GM19324 (cell line): ENCODE measurements at regions not wholly inside any gene's neighbourhood (a gene's known extent, or its start where the extent isn't known, plus 50 kb on each side); places are given as distances from the start of the nearest gene placed in this dataset.
"Not testable (repeated sequence)": the region's sequence is repeated elsewhere in the genome, so short reads cannot be mapped to it uniquely, and the experiment has no call there.

Experiments
- ATAC-seq: cut with Tn5 transposase; IDR thresholded peaks from one replicate; pipeline ENCODE4 v1.9.1; 2021; ENCODE audit warnings: mild to moderate bottlenecking, moderate library complexity; ENCODE audit not compliant: unreplicated experiment, low FRiP score

- no peak for ATAC-seq
Observed at GRCh38 chr2:190005513-190005912, 57.0 kb downstream of the MSTN start.

DNA sequence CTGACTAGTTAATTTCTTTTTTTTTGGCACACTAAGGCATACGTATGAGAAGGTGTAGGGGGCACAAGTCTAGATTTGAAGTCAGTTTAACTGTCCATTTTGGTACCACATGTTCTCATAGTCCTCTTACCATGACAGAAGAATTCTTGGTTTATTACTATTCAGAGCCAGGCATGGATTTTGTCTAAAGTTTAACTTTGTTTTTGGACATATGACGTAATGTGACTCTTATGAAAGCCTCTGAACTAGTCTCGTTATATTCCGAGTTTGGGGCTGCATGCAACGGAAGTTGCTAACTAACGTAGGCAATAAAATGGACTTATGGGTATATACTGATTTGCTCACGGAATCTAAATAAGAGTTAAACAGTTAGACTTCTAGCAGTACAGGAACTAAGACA, 62.9 kb downstream of the MSTN start:
- no peak for ATAC-seq

DNA sequence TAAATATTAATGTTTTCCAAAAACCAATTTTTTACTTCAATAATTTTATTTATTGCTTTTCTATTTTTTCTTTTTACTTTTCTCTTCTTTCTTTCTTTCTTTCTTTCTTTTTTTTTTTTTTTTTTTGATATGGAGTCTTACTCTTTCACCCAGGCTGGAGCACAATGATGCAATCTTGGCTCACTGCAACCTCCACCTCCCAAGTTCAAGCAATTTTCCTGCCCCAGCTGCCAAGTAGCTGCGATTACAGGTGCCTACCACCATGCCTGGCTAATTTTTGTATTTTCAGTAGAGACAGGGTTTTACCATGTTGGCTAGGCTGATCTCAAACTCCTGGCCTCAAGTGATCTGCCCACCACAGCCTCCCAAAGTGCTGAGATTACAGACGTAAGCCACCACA, 63.9 kb downstream of the MSTN start:
- ATAC-seq, result not testable (repeated sequence)

DNA sequence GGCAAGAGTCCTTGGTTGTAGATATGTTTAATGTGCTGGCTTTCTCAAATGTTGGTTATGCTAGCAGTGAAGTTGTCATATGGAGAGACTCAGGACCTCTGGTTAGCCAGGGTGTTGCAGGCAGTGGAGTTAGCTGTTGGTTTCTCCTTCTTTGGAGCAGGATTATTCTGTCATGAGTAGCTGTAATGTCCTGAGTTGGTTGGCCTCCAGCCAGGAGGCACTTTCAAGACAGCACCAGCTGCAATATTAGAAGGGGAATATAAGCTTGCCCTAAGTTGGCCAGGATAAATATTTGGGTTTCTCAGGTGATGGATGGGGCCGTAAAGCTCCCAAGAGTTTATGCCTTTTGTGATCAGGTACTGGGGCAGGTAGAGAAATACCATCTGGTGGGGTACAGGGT, 65.5 kb downstream of the MSTN start:
- no peak for ATAC-seq

GRCh38 chr2:189995679-189996078, 66.8 kb downstream of the MSTN start:
- ATAC-seq, result no peak

GRCh38 chr2:189982780-189983394, 79.6 kb downstream of the MSTN start:
- ATAC-seq, result no peak

DNA sequence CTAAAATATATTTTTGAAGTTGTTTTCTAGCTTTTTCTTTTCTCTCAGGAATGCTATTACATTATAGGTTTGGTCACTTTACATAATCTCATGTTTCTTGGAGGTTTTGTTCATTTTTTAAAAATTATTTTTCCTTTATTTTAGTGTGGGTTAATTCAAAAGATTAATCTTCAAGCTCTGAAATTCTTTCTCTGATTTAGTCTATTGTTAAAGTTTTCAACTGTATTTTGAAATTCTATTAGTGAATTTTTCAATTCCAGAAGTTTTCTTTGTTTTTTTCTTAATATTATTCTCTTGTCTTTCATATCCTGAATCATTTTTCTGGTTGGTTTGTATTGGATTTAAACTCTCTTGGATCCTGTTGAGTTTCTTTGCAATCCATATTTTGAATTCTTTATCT, 80.4 kb downstream of the MSTN start:
- ATAC-seq, result no peak

- ATAC-seq, result not testable (repeated sequence)
Observed at GRCh38 chr2:189976488-189976887, 86.0 kb downstream of the MSTN start.

GRCh38 chr2:189960346-189960745, 102.2 kb downstream of the MSTN start:
- no peak for ATAC-seq

DNA sequence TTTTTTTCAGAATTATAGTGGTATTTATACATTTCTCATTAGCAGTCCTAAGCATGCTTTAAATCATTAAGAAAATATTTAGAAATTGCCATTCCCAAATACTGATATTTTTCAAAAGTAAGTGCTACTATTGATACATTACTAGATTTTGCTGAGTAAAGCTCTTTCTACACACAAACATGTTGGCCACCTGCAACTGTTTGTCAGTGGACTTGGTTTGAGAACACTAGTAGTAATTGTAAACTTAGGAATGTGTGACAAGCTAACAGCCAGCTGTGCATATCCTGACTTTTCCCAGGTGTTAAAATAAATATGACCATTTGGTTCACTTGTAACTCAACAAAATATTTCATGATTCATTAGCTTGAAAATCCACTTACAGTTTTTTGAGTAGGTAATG, 103.1 kb downstream of the MSTN start:
- ATAC-seq, result no peak

DNA sequence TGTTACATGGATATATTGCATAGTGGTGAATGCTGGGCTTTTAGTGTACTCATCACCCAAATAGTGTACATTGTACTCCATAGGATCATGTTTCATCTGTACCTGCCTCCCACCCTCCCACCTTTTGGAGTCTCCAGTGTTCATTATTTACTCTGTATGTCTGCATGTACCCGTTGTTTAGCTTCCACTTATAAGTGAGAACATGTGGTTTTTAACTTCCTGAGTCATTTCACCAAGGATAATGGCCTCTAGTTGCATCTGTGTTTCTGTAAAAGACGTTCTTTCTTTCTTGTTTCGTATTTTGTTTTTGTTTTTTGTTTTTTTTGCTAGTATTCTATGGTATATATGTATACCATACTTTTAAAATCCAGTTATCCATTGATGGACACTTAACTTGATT, 107.5 kb downstream of the MSTN start:
- ATAC-seq, result peak; percentile 48

- ATAC-seq, result peak; percentile 88
Observed at GRCh38 chr2:189952536-189953109, 109.9 kb downstream of the MSTN start.

DNA sequence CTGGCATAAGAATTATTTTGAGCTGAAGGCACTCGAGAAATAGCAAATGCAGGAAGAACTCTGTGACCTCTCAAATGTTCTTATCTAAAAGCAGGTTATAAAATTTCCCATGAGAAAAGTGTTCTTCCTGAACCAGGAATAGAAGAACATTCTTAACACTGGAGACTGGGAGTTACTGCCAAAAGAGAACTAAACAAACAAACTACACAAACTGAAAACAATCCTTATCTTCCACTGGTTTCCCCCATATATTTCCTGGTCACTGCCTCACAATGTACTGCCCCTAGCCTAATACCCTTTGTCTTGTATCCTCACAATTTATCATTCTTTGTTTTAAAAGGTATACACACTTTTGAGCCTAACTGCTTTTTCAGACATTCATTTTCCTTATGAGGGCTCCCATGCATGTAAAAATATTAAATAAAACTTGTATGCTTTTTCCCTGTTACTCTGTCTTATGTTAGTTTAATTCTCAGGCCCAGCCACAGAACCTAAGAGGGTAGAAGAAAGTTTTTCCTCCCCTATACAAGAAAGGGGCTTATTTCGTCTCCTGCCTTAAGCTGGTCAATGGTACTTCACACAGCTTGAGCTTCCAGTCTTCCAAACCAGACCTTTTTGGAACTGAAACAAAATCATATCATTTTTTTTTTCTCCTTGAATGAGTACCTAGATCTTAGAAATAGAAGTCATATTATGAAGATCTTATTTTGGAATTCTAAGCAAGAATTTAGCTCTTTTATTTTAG, 110.6 kb downstream of the MSTN start:
- ATAC-seq, result peak; percentile 19

GRCh38 chr2:189943009-189943408, 119.5 kb downstream of the MSTN start:
- ATAC-seq, result no peak

- no peak for ATAC-seq
Observed at GRCh38 chr2:189940913-189941312, 121.6 kb downstream of the MSTN start.

DNA sequence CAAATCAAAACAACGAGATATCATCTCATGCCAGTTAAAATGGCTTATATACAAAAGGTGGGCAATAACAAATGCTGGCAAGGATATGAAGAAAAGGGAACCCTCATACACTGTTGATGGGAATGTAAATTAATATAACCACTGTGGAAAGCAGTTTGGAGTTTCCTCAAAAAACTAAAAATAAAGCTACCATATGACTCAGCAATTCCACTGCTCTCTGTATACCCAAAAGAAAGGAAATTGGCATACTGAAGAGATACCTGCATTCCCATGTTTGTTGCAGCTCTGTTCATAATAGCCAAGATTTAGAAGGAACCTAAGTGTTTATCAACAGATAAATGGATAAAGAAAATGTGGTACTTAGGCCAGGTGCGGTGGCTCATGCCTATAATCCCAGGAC, 124.8 kb downstream of the MSTN start:
- no peak for ATAC-seq

- no peak for ATAC-seq
Observed at GRCh38 chr2:189933911-189934399, 128.6 kb downstream of the MSTN start.

DNA sequence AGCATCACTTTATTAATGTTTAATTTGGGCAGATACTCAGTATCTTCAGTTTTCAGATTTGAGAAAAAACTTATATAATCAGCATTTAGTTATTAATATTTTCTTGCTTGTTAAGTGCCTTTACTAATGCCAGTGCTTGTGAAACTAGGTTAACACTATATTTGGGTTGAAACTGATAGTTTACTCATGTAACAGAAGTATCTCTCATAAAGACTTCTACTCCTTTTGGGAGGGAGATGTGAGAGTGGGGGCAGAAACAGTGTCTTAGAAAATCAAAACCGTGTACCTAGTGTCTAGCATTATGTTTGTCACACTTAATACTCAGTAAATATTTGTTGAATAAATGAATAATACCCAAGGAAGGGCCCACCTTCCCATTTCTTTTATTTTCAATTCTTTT, 129.5 kb downstream of the MSTN start:
- peak; percentile 86 for ATAC-seq

DNA sequence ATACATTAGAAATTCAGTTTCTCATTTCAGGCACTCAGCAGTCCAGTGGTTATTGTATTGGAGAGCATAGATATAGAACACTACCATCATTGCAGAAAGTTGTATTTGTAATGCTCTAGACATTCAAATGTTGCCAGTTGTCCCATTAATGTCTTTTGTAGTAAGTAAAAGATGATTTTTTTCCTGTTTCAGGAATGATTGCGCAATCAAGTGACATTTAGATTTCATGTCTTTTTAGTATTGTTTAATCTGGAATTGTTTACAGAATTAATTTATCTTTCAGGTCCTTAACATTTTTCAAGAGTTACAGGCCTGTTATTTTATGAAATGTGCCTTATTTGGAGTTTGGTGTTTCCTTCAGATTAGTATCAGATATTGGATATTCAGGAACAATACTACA, 134.7 kb downstream of the MSTN start:
- no peak for ATAC-seq
